NCI-H69 (cell line): ENCODE measurements at regions not wholly inside any gene's neighbourhood (a gene's known extent, or its start where the extent isn't known, plus 50 kb on each side); places are given as distances from the start of the nearest gene placed in this dataset.
"Not testable (repeated sequence)": the region's sequence is repeated elsewhere in the genome, so short reads cannot be mapped to it uniquely, and the experiment has no call there.

ENCODE experiments used
- DNase-seq: peaks from one replicate; lab custom pipeline; 2025; lab: John Stamatoyannopoulos, UW

DNA sequence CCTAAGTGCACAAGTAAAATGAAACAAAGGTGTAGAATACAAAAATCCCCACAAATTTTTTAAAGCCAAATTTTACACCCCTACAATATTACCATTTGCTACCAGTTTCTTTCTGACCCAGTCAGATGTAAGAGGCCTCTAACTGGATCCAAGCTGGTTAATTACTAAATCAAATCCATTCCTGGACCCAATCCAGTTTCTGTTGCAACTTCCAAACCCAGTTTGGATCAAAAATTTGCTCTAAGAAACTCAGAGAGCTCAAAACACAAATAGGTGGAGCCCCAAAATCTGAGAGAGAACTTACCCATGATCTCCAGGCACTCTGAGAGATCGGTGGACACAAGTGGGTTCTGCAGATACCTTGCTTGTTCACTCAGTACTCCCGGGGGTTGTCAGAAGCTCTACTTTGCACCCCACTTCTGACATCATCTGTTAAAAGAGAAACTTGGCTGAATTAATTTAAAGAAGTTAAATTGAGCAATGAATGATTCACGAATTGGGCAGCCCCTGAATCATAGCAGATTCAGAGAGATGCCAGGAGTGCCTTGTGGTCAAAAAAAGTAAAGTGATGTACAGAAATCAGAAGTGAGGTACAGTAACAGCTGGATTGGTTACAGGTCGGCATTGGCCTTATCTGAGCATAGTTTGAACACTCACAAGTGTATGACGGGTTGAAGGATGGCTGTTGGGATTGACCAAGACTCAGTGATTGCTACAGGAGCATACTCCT lies 448.0 kb downstream of the KCNT2 start:
- DNase-seq = no peak

DNA sequence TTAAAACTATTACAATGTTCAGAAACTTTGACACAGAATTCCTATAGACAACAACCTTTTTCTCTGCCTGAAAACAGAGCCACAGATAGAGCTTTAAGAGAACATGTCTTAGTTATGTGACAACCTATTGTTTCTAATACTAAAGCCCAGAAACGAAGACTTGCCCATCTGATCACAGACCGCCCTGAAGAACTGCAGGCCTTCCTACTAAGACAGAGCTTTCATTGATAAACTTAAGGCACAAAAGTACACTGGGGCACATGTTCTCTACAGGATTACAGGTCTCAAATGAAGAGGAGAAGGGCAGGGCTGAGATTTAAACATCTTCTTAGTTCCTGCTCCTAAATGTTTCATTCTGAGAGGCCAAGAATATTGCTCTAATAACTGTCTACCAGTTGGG lies 452.7 kb downstream of the KCNT2 start:
- no peak for DNase-seq

DNA sequence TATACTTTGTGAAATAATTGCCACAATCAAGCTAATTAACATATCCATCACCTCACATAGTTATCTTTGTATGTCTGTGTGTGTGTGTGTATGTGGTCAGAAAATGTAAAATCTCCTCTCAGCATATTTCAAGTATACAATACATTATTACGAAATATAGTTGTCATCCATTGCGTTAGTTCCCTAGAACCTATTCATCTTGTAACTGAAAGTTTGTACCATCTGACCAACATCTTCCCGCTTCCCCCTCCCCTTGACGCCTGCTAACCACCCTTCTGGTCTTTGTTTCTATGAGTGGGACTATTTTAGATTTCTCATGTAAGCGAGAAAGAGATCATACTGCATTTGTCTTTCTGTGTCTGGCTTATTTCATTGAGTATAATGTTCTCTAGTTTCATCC lies 455.3 kb downstream of the KCNT2 start:
- DNase-seq = no peak

DNA sequence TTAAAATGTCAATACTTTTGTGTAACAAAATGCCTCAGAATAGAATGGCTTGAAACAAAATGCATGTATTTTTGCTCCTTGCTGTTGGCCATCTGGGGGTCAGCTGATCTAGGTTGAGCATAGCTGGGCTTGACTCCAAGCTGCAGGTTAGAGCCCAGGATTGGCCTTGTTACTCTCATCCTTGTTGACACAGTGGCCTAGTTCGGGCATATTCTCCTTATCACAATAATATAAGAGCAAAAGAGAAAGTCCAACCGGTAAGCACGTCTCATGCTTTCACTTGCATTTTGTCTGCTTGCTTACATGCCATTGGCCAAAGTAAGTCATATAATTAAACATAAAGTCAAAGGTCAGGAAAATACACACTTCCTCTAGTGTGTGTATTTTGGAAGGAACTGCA lies 456.2 kb downstream of the KCNT2 start:
- DNase-seq = peak; percentile 19

DNA sequence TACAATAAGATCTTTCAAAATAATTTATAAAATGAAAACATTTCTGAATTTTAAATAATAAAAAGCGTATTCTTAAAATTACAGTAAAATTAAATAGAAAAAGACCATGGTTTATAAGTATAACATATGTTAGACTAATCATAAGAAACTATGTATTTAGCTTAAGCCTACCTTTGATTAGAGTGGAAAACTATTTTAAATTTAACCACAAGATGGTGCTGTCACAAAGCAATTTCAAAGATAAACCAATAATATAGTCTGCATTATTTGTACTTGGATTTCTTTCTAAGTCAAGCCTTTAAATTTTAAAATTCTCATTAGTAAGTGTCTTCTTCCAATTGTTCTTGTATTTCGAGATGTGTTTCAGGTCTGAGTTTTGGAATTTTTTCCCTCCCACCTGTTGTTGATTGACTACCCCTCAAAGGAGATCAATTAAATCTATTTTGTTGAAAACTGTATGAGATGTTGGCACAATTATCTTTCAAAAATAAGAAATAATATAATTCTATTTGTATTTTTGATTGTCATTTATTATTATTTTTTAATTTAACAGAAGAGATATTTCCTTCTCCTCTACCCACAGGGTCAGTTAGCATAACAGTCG lies 459.8 kb downstream of the KCNT2 start:
- DNase-seq = peak; percentile 58

DNA sequence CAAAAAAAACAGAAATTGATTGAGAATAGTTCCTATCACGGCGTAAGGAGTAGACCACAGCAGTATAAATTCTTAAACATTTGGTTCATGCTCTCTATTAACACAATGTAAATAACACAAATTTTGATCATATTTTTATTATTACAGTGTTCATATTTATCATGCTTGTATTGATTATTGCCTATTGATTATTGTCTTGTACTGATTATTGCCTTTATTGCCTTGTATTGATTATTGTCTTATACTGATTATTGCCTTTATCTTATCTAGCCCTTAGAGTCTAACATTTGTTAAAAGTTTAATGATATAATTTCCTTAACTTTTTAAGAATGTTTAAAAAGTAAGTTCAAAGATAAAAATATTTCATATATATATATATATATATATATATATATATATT lies 460.7 kb downstream of the KCNT2 start:
- DNase-seq = no peak

DNA sequence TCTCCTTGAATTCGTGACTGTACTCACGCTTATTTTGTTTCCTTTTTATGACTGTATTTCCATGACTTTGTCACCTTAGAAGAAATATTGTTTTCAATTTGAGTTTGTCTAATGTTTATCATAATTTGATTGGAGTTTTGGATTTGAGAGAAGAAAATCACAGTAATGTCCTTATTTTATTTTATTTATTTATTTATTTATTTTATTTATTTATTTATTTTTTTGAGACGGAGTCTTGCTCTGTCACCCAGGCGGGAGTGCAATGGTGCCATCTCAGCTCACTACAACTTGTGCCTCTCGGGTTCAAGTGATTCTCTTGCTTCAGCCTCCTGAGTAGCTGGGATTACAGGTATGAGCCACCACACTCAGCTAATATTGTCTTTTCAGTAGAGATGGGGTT lies 463.1 kb downstream of the KCNT2 start:
- not testable (repeated sequence) for DNase-seq

DNA sequence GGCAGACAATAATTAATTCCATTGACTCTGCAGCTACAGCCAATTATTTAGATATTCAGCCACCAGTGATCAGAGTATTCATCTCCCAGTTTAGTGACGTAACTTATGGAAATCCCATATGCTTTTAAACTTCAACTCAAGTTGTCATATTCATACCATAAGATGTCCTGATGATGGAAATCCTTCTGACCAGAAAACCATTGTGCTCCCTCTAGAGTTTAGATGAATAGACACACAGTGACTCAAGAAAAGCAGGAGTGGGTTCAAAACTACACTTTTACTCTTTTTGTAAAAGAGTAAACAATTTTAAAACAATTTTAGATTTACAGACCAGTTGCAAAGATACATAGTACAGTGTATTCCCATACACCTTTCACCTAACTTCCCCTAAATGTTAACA lies 463.7 kb downstream of the KCNT2 start:
- peak; percentile 30 for DNase-seq

DNA sequence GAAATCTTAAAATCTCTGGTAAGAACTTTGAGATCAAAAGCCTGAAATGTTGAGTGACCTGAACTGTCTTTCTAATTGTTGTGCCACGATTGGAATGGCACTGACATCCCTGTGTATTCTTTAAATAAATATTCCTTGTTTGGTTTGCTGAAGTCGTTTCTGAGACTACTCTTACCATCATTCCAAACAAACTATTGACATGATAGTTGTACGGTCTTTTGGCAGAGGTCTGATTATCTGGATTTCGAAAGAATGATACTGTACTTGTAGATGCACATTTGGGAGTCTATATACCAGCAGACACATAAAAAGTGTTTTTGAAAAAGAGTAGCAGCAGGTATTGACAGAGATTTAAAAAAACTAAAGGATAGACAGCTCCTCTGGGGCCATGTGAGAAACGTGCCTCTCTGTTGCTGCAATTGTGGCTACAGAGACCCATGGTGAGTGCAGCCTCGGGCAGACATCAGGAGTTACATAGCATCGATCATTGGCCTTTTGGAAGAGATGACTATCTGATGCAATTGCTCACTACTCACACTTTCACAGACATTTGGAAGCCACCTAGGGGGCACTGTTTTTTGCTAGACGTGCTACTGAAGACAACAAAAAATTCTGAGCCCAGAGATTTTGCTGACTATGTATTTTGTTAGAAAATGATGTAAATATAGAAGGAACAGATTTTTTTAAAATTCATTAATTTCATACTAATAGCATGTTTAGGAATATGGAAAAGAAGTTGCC lies 464.5 kb downstream of the KCNT2 start:
- DNase-seq = peak; percentile 38

DNA sequence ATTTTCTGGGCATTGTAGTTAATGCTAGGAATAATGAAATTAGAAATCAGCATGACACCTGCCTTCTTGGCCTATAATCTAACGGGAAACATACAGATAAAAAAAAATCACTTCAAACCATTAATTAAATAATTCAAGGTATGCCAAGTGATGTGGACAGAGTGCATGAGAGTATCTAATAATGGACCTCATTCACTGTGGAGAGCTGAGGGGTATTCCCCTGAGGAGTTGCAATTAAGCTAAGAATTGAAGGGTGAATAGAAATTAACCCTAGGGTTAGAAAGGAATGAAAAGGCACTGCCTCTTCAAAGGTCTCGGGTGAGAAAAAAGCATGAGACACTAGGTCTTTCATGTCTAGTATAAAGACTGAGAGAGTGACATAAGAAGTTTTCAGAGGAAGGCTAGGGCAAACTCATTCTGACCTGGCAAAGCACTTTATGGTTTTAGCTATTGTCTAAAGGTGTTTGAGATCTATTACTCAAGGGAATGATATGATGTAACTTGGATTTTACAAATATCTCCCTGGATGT lies 466.1 kb downstream of the KCNT2 start:
- DNase-seq = peak; percentile 96

DNA sequence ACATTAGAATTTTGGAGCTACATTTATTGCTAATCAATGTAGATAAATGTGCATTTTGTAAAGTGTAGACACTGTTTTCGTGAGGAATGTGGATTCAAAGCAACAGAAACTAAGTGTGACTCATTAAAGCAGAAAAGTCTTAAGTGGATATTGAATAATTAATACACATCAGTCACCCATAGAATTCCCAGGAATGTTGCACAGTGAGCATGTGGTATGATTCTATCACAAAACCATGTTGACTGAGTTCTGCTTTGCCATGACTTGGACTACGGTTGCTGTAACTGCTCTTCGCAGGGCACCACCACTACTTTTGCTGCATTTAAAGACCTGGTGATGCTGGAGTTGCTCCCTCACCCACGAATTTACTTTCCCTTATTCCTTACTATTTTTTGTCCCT lies 471.8 kb downstream of the KCNT2 start:
- DNase-seq = no peak

DNA sequence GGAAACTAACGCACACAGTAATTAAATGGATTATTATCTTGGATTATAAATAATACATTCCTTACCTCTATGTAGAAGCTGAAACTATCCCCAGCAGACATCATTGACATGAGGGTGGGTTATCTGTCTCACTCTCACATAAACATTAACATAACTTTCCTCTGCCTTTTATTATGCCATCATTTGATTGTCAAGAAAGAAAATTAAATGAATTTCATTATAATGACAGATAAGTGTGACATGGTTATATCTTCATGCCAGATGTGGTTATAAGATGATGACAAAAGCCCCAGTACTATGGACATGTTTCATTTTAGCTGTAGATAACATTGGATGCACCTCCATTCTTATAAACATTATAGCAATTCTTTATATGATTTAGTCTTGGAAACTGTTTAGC lies 476.5 kb downstream of the KCNT2 start:
- no peak for DNase-seq

DNA sequence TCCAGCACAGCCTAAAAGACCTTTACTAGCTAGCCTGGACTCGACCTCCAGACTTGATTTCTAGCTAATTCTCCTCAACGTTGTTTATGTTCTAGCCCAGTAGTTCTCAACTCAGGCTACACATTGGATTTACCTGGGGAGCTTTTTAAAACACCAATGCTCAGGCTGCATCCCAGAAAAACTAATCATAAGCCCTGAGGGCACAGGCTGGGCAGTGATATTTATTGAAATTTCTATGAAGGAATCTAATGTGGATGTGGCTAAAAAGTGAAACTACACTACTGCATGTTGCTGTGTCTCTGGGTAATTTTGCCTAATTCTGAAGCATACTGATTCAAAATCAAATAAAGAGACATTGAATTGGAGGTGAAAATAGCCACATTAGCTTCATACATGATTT lies 479.4 kb downstream of the KCNT2 start:
- no peak for DNase-seq

DNA sequence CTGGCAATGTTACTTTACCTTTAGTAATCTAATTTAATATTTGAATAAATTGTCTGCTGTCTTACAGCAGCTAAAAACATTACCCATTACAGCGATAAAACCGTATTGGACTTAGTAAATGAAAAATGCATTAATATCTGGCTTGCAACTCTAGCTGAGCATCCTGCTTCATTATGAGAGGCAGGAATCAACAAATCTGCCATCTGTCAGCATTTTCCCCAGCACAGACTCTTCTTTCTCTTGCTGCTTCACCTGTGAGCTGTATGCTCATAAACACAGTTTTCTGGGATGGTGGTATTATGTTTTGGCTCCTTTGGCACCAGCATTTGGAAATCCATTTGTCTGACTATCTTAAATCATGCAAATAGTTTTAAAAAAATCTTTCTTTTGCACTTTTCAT lies 487.1 kb downstream of the KCNT2 start:
- DNase-seq = peak; percentile 82

DNA sequence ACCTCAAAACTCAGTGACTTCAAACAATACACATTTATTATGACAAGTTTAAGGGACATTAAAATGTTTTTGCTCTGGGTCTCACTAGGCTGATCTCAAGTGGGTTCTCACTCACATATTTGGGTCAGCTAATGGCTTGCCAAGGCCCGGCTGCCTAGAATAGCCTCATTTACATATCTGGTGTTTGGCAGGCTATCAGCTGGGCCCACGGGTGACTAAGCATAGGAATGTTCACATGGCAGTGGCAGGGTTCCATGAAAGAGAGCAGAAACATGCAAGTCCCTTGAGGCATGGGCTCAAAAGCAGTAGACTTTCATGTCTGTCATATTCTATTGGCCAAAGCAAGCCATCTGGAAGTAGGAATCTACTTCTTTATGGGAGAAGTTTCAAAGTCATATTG lies 492.6 kb downstream of the KCNT2 start:
- DNase-seq = no peak

DNA sequence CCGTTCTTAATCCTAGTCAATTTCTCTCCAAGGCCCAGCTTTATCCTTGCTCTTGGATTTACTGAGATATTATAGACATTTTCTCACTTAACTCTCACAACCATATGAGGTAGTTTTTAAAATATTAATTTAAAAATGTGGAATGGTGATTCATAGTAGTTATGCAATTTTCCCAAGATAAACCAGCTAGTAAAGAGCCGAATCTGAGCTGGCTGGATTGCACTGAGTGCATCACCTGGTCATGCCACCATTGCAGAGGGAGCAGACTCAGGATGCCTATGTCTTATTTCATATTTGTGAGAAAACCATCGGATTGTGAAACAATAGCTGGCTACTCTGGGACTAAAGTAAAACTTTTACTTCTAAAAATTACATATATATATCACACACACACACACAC lies 494.0 kb downstream of the KCNT2 start:
- no peak for DNase-seq

DNA sequence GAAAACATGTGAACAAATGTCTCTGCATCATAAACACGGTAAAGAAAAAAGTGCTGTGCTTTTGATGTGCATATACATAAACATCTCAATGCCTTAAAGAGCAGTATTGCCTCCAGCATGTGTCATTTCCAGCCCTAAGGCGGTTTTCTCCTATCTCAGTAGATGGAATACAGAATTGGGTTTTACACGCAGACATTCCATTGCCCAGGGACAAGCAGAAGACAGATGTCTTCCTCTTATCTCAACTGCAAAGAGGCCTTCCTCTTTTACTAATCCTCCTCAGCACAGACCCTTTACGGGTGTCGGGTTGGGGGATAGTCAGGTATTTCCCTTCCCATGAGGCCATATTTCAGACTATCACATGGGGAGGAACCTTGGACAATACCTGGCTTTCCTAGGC lies 499.2 kb downstream of the KCNT2 start:
- not testable (repeated sequence) for DNase-seq

DNA sequence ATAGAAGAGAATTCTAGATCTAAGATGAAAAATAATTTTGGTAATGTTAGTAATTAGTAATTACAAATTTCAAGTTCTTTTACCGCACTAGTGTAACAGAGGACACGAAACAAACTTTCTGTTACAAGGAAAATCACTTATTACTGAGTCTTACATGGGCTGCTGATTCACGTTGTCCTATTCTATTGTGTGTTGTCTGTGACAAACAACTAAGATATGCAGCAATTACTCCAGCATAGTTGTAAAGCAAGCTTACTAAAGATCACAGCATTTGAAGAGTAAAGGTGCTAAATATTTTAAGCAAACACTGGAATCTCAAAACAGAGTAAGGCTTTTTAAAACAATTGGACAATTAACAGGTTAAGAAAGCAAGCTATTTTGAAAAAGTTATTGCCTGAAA lies 502.3 kb downstream of the KCNT2 start:
- DNase-seq = no peak

DNA sequence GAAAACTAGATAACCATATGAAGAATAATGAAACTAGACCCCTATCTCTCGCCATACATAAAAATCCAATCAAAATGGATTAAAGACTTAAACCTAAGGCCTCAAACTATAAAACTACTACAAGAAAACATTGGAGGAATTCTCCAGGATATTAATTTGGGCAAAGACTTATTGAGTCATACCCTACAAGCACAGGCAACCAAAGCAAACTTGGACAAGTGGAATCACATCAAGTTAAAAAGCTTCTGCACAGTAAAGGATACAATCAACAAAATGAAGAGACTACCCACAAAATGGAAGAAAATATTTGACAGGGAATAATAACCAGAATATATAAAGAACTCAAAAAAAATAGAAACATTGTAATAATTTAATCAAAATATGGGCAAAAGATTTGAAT lies 505.4 kb downstream of the KCNT2 start:
- no peak for DNase-seq

DNA sequence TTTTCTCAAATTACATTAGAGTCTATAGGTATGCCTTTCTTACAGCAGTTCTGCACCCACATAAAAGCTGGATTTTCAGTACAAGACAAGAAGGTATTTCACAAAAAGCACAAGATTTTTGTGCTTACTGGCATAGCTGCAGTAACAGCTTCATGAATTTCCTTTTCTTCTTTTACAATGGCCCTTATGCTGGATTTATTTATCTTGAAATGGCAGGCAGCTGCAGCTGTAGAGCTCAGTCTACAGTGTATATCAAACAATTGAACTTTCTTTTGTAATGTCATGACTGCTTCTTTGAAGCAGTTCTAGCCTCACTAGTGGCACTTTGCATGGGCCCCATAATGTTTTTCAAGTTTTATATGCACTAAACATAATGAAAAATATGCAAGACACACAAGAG lies 510.2 kb downstream of the KCNT2 start:
- peak; percentile 36 for DNase-seq

DNA sequence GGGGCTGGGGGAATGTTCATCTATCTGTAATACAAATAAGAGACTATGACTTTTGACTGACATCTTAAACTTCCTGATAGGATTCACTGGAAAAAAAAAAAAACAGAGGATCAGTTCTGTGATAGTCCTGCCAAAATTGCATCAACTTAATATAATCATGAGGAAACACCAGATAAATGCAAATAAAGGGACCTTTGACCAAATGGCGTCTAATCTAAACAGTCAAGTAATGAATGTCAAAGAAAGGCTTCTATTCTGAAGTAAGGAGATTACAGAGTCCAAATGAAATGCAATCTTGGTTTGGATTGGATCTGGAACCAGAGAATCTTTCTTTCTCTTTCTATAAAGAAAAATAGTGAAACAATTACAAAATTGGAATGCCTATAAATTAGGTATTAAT lies 513.4 kb downstream of the KCNT2 start:
- DNase-seq = no peak

DNA sequence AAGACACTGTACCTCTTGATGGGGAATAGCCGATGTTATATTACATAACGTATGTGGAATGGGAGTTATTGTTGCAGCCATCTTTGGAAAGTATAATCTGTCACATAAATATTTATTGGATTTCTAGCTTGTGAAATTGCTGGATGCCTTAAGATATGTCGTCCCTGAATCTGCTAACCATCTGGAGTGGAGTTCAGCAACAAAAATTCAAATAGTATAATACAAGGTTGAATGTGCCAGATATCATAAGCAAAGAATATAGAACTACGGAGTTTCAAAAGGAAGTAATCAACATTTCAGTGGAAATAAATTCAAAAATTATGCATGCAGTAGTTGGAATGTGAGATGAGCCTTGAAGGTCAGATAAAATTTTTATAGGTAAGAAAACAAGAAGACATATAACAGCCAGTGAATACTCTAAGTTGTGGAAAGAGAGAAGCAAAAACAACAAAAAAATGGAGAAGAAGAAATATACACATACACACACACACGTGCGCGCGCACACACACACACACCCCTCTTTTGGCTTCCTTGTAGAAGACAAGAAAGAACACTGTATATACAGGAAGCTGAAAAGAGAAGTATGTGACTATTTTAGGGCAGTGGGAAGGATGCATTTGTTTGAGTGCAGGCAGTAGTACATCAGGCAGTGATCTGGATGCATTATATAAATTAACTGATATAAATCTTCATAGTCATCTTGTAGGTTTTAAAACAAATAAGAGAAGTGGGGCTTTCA lies 516.7 kb downstream of the KCNT2 start:
- DNase-seq = no peak
